ENCODE measurements at regions not wholly inside any gene's neighbourhood (a gene's known extent, or its start where the extent isn't known, plus 50 kb on each side); places are given as distances from the start of the nearest gene placed in this dataset.
A peak's percentile ranks its signal among the peaks of the same experiment; 100 is the strongest.
"Not testable (repeated sequence)": the region's sequence is repeated elsewhere in the genome, so short reads cannot be mapped to it uniquely, and the experiment has no call there.

GRCh38 chr15:85280203-85280602 is 100.2 kb upstream of the AKAP13 start:
- no peak overlapping the region for H3K4me3 ChIP-seq (ENCODE audit: control insufficient read depth, low read depth, low read length)
- DNase-seq (ENCODE audit: low read depth) = no peak
- no peak for TF ChIP-seq CTCF (conservative IDR thresholded peaks at IDR 0.05; ENCODE audit: control insufficient read depth, insufficient read depth, low read depth, low read length)

- no peak for TF ChIP-seq CTCF (conservative IDR thresholded peaks at IDR 0.05; ENCODE audit: control insufficient read depth, insufficient read depth, low read depth, low read length)
Measured at GRCh38 chr15:85281293-85281882, 99.0 kb upstream of the AKAP13 start.

GRCh38 chr15:85282504-85283115 is 97.8 kb upstream of the AKAP13 start:
- peak; percentile 62 for DNase-seq (ENCODE audit: low read depth)
- no peak for TF ChIP-seq CTCF (conservative IDR thresholded peaks at IDR 0.05; ENCODE audit: control insufficient read depth, insufficient read depth, low read depth, low read length)
- H3K4me3 ChIP-seq (ENCODE audit: control insufficient read depth, low read depth, low read length) = no peak overlapping the region

More at GRCh38 chr15:85281293-85281882, 99.0 kb upstream of the AKAP13 start:
- no peak overlapping the region for H3K4me3 ChIP-seq (ENCODE audit: control insufficient read depth, low read depth, low read length)
- no peak for DNase-seq (ENCODE audit: low read depth)

GRCh38 chr15:85283815-85284214 is 96.6 kb upstream of the AKAP13 start:
- H3K4me3 ChIP-seq (ENCODE audit: control insufficient read depth, low read depth, low read length); DNase-seq (ENCODE audit: low read depth): not testable (repeated sequence)

GRCh38 chr15:85284497-85284896 is 95.9 kb upstream of the AKAP13 start:
- DNase-seq (ENCODE audit: low read depth) = no peak
- no peak overlapping the region for H3K4me3 ChIP-seq (ENCODE audit: control insufficient read depth, low read depth, low read length)
- no peak for TF ChIP-seq CTCF (conservative IDR thresholded peaks at IDR 0.05; ENCODE audit: control insufficient read depth, insufficient read depth, low read depth, low read length)

- peak; percentile 55 for TF ChIP-seq CTCF (conservative IDR thresholded peaks at IDR 0.05; ENCODE audit: control insufficient read depth, insufficient read depth, low read depth, low read length)
- peak; percentile 54 for DNase-seq (ENCODE audit: low read depth)
Measured at GRCh38 chr15:85289677-85290365, 90.6 kb upstream of the AKAP13 start.

GRCh38 chr15:85292583-85292982 is 87.8 kb upstream of the AKAP13 start:
- DNase-seq (ENCODE audit: low read depth); H3K4me3 ChIP-seq (ENCODE audit: control insufficient read depth, low read depth, low read length): not testable (repeated sequence)

More at GRCh38 chr15:85289677-85290365, 90.6 kb upstream of the AKAP13 start:
- H3K4me3 ChIP-seq (ENCODE audit: control insufficient read depth, low read depth, low read length) = no peak overlapping the region

Data from fibroblast of mammary gland (primary cell).